ENCODE measurements at regions not wholly inside any gene's neighbourhood (a gene's known extent, or its start where the extent isn't known, plus 50 kb on each side); places are given as distances from the start of the nearest gene placed in this dataset.
A peak's percentile ranks its signal among the peaks of the same experiment; 100 is the strongest.

DNA sequence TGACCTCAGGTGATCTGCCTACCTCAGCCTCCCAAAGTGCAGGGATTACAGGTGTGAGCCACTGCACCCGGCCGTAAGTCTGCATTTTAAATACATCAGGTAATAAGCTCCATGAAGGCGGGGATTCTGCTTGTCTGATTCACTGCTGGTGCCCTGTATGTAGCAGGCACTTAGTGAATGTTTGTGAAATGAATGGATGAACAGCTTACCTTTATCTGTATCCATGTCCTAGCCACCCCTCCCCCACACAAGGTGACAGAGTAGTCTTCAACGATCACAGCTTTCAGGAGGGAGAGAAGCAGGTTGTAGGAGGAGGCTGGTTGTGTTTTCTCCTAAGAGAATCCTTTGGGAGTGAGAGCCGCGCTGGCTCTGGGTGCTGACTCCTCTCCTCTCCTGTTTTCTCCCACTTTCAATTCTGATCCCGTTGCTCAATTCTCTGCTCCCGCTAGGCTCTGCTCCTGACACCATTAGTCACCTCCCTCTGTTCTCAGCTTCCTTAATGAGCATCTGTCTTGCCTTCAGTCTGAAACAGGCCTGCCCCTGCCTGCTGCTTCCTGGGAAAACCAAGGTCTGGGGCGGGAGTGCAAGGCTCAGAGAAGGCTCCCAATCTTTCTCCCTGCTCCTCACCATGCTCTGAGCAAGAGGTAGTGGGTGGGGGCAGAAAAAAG lies 88.8 kb upstream of the CTNNA1 start:
- DNase-seq: no peak

DNA sequence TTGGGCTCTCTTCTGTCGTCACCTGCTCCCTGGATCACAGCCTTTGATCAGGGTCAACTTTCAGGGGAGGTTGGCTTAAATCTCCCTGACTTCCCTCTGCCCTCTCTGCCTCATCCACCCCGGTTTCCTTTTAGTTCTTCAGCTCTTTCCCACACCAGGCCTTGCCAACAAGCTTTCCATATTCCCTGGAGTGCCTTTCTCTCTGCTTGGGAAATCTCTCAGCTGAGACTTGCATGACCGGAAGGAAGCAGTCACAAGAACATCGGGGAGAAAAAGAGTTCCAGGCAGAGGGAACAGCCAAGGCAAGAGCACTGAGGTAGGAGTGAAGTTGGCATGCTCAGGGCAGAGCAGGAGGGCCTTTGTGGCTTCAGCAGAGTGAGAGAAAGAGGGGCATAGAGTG lies 88.4 kb upstream of the HSPA9 start:
- no peak for DNase-seq

DNA sequence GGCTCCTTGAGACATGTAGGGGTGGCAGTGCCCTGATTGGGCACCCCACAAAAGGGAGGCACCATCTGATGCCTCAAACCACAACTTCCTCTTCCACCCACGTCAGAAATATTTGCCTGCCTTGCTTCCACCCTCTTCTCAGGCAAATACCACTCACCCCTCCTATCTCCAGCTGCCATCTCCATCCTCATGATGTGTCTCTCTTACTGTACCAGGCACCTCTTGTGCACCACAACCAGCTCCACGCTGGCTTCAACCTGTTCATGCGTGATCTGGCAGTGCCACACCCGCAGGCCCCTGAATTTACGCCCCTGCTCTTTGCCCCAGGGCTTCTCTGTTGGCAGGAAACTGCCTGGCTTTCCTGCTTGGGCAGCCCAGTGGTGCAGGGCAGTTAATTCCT lies 87.8 kb upstream of the HSPA9 start:
- DNase-seq: peak in 2 of 5 donors; percentile 20 to 52

DNA sequence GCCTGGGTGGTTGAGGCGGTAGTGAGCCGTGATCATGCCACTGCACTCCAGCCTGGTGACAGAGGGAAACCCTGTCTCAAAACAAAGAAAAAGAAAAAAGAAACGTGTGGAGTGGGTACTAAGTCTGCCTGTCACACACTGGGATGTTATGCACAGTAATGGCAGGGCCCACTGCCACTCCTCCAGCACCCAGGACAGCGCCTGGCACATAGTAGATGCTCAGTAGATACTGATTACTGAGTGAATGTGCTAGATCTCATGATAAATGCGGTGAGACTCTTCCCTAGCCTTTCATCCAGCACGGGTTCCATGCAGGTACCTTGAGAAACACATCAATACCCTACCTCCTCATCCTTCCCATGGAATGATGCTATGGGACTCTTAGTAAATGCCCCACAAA lies 87.4 kb upstream of the HSPA9 start:
- DNase-seq: peak in 1 of 5 donors; percentile 31

DNA sequence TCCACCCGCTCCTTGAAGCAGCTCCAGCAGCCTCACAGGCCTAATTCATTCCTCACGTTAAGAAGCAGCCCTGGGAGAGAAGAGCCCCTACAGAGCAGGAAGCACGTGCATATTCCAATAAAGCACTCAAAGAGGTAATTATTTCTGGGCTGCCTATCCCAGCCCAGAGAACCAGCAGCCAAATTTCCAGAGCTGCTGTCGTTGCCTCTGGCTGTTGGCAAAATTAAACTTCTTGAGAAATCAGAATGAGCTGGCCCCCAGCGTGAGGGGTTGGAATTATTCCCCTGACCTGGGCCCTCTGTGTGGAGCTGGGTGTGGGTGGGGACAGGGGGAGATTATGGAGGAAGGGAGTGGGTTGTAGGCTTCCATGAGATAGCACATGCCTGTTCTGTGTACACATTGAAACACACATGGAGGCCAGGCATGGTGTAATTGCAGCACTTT lies 86.8 kb upstream of the HSPA9 start:
- no peak for DNase-seq

DNA sequence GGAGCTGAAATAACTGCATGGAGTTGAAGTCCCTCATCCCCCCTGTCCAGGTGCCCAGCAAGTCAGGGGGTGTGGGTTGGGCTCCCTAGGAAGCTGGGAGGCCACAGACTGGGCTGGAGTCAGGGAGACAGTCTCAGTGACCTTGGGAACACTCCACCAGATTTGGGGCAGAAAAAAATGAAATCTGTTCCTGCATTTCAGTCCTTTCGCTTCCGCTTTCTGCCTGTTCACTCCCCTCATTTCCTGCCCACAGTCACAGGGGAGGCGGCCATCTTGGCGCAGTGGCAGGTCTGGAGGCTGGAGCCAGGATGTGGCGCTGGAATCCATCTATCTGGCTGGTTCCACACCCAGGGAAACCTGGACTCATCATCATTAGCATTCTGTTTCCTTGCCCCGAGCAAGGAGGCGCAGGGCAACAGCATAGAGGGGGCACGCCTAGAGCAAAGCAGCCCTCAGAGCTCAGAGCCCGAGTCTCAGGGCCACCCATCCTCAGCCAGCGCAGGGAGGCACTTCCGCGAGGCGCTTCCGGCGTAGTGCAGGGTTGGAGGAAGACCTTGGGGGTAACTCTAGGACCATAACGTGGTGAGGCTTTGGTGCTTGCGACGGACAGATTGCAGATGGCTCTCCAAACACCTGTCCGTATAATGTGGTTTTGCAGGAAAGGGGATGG lies 86.2 kb upstream of the HSPA9 start:
- no peak for DNase-seq

DNA sequence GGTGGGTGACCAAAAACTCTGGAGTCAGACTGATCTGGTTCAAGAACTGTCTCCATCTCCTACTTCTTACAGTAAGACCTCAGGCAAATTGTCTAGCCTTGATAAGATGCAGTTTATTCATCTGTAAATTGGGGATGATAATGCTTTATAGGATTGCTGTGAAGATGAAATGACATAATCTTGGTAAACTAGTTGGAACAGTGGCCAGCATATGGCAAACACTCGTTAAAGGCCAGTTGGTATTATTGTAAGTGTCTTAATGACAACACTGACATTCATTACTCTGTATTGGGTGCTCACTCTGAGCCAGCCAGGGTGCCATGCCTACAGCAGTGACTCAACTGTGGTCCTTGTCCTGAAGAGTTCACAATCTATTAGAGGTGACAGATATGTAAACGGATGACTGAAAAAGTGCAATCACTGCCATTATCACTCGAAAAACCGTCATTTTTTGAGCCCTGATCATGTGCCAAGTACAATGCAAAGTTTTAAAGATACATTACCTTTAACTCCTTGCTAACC lies 84.9 kb upstream of the HSPA9 start:
- no peak for DNase-seq

DNA sequence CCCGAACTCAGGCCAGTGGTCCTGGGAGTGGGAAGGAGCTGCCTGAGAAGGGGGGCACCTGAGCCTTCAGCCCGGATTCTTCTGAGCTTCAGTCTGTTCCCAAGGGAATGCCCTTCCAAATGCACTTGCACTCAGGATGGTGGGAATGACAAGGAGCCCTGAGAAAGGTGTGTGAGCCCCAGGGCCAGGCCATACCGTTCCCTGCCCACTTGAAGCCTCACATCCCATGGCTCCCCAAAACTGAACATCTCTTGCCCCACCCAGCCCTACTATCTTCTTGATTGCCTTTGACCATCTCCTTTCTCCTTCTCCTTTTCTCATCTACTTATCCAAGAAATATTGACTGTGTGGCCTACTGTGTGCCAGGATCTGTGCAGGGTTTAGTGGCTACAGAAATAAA lies 84.4 kb upstream of the HSPA9 start:
- DNase-seq: no peak

DNA sequence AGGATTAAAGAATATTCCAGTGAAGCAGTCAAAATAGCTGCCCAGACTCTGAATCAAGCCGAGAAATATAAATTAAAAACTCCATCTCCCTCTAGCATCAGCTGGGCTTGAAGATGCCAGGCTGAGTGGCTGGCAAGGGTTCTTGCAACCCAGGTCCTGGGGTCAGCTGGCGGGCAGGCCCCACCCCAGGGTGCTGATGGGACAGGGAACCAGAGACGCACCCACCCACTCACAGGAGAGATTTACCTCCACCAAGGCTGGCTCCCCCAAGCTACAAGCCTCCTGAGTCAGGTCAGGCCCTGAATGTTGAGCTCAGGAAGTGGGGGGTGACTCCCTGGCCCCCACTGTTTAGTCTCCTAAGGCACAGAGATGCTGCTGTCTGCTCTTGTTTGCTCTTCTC lies 83.9 kb upstream of the HSPA9 start:
- DNase-seq: no peak

DNA sequence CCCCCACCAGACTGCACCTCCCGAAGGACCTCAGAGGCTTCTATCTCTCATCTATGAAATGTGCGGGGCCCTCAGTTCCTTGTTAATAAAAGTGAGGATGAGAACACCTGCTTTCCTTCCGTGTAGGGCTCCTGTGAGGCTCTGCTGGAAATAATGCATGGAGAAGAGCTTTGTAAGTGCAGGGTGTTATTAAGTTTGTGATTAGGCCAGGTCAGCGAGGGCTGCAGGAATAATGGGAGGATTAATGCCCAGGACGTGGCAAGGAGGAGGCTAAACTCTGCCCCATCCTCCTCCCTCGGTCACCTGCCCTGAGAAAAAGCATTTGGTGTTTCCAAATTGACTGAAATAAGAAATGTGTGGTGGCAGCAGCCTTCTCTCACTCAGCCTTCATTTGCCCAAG lies 83.5 kb upstream of the HSPA9 start:
- DNase-seq: no peak

DNA sequence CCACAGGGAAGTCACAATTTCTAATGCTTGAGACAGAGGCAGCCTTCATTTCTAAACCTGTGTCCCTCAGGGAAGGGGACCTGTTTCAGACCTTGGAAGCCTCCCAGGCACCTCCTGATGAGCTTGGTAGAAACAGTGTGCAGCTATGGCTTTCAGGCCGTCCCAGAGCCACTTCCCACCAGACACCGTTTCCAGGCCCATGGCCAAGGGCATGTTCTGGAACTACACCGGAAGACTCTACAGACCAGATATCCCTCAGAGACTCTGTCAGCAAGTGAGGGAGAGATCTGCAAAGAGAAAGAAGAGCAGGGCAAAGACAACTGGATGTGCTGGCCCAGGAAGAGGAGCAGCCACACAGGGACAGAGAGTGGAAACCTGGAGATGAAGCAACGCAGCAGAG lies 82.2 kb upstream of the HSPA9 start:
- no peak for DNase-seq

DNA sequence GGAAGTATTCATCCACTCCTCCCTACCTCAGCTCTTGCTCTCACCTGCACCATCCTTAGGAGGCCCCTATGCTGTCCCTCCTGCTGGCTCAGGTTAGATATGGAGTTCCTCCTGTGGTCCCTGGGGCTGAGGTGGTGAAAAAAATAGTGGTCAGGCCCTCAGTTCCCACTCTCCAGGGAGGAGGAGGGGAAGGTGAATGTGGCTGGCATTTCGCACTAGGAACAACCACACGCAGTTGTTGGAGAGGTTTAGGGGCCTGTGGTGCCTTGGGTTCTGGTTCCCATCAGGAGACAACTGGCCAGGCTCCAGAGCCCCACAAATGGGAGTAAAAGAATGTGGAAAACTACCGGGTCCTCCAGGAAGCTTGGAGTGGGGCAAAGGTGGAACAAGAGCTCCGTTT lies 81.7 kb upstream of the HSPA9 start:
- no peak for DNase-seq

DNA sequence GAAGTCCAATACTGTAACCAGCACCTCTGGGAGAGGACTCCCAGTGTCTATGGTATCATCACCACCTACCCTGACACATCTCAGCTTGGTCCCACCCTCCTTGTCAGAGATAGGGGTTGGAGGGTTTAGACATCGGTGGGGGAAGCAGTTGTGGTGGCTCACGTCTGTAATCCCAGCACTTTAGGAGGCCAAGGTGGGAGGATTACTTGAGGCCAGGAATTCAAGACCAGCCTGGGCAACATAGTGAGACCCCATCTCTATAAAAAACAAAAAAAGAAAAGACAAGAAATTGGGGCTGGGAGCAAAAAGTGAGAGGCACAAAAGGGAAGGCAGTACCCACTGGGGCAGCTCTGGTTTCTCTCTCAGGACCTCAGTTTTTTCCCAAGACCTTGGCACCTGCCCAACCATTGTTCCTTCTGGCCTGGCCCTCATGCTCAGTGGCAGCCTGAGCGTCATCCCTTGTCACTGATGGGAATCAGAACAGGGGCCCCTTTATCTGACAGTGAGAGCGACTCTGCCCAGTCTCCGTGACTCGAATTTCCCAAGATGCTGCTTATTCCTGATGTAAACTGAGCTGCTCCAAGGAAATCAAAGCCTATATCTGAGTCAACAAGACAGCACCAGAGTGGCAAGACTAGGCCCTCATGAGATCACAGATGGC lies 80.5 kb upstream of the HSPA9 start:
- DNase-seq: no peak

DNA sequence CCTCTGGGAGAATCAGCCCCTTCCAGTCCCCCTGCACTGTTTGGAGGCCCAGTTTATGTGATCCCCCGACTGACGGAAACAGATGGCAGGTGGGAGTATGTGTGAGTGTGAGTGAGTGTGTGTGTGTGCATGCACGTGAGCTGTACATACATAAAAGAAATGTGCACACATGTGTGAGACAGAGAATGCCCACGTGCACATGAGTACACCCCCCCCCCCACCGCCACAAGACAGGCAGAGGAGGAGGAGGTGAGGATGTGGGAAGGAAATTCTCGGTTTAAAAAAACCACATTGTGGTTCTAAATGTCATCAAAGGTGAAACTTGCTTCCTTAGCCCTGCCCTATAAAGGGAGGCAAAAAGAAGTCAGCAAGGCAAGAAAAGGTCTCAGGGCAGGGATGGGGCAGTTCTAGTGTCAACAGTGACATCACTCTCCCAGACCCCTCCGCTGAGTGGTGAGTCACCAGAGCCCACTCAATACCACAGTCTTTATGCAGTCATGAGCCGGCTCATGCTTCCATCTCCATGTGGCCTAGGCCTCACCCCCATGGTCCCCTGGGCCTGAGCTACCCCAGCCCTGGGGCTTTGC lies 79.2 kb upstream of the HSPA9 start:
- DNase-seq: peak; percentile 28 to 83 (median 60)

DNA sequence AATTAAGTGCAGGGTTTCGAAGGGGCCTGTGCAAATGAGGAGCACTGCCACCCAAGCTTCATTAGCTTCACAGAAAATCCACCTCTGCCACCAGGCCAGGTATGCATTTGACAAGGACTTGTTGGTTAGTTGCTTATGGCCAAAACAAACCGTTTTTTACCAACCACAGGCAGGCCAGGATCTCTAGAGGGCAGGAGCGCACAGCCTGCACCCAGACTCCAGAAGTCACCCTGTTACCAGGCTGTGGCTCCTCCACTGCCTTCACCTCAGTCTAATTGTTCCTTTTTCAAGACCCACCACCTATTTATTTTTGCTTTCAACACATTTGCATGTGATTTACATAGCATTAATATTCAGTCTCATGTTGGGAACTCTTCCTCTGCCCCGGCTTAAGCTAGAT lies 78.3 kb upstream of the HSPA9 start:
- DNase-seq: no peak

DNA sequence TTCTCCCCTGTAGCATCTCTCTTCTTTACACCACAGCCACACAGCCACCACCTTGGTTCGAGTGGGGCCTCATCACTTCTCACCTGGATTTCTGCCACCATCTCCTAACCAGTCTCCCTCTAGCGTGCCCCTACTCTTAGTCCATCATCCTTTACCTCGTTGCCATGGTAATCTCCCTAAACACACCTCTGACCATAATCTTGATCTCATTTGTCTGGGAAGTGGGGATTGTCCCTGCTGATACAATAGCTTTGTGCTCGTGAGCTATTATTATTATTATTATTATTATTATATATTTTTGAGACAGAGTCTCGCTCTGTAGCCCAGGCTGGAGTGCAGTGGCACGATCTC lies 76.5 kb upstream of the HSPA9 start:
- DNase-seq: no peak

DNA sequence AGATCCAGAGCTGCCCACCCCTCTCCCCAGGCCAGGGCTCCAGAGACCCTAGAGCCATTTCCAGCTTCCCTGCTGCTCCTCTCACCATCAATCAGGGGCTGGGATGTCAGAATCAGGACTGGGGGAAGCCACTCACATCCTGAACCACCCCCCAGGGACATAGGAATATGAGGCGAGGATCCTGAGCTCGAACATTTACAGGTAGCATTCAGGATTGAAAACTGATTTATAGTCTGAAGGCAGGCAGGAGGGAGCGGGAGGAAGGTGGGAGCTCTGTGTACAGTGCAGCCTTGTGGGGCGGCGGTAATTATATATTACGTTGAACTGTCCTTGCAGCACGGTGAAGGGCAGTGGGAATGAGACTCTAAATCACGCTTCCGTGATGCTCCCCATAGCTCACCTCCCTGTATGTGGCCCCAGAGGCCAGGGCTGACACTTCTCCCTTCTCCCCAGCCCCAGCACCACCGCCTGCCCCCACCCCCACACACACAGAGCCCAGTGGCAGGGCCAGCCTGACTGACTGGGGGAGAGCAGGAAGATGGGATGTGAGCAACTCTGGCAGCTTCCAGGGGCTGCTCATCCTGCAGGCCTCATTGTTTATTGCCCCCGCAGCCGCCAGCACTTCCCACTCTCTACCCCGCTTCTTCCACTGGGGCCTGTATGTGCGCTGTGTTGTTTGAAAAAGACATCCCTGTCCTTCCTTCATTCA lies 76.0 kb upstream of the HSPA9 start:
- DNase-seq: no peak

DNA sequence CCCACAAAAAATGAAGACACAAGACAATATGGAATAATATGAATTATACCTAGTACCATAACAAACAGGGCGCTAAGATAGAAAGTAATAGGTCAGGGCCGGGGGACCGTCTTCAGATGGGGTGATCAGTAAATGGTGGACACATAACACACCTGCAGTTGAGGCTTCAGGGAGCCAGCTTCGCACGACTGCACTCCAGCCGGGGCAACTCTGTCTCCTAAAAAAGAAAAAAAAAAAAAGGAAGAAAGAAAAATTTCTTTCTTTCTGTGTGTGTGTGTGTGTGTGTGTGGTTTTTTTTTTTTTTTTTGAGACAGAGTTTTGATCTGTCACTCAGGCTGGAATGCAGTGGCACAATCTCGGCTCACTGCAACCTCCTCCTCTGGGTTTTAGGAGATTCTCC lies 75.0 kb upstream of the HSPA9 start:
- DNase-seq: no peak

DNA sequence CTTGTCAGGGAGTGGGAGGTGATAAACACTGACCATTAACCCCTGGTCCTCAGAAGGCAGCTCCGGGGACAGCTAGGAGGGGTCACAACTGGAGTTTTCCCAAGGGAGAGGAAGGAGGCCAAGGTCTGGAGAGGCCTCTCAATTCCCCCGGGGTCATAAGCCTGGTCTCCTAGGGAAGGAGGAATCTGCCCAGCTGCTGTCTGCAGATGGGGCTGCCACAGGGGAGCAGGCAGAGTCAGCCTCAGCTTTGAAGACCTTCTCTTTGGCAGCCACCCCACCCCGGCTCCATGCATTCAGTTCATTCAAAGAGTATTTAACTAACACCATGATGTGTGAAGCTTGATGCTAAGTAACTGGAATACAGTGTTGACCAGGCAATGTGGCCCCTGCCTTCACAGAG lies 74.6 kb upstream of the HSPA9 start:
- no peak for DNase-seq

DNA sequence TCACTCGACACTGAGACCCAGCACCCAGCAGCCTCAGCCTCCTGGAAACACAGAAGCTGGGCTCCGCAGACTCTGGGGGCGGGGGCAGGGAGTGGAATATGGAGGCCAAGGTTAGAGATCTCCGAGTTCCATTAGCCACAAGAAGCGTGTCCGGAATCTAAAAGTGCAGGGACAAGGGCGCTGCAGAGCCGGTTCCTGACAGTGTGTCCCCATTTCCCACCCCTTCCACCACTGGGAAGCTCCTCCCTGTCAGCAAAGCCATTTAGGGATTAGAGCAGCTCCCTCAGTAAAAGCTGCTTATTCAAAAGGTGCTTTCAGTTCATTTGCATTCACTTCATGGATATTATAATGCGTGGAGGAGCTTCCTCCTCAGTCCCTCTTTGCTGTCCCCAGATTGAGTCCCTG lies 74.1 kb upstream of the HSPA9 start:
- DNase-seq: no peak

DNA sequence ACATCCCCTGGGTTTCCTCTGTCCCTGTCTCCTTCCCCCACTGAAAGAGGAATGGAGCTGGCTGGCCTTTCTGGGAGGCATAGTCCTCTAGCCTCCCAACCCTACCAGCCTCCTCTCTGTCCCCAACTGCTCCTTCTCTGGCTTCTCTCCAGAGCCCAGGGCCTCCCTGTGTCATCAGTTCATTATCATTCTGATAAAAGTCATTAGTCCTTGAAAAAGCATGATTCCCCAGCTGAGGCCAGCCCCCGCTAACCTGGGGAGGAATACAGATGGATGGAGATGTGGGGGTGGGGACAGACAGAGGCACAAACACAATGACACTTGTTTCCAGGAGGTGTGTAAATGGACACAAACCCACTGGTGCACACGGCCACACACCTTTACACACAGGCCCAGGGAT lies 73.6 kb upstream of the HSPA9 start:
- no peak for DNase-seq

DNA sequence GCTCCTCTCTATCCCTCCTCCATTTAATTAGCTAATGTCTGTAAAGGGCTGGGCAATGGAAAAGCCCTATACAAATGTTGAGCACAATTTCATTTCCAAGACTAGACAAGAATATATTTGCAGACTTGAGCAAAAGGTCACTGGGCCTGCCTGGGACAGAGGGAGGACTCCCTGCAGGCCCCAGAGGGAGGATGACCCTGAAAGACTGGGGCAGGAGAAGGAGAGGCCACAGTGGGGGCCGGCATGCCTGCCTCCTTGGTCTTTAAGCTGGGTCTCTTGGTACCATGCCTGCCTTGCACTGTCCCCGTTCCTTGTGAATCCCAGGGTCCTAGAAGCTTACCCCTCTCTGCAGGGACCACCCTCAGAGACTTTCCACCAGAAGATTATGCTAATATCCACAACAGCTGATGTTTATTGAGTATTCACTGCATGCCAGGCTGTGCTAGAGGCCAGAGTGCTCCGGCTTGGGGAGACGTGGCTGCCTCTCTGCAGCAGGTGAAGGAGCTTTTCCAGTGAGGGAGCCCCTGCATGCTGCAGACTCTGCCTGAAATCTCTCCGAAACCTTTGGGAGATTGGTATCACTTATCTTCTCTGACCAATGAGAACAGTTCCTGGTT lies 72.7 kb upstream of the HSPA9 start:
- no peak for DNase-seq

All from T-helper 1 cell (primary cell).